ENCODE measurements at regions not wholly inside any gene's neighbourhood (a gene's known extent, or its start where the extent isn't known, plus 50 kb on each side); places are given as distances from the start of the nearest gene placed in this dataset.

DNA sequence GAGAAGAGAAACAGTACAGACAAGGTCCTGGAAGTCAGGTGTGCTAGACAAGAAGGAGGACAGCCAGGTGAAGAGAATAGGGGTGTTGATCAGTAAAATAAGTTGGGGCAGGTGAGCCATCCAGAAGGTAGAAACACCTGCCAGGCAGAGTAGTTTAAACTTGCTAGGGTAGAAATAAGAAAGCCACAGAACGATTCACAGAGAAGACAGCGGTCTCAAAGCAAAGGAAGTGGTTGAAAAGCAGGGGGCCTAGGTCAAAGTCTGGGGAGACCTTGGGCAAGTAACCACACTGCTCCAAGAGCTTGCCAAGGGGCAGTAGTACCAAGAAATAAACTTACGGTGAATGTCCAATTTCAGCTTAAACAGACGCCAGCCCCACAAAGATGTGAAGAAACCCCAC lies 116.6 kb upstream of the PROX1 start:
- TF ChIP-seq EZH2phosphoT487 (IDR thresholded peaks at IDR 0.05; ENCODE audit: borderline replicate concordance, low read depth, low read length) (no peak), CTCF (conservative IDR thresholded peaks at IDR 0.05; ENCODE audit: low read length) (no peak)
- no peaks in the 10 kb centered on the region for H3K79me2 ChIP-seq (ENCODE audit: insufficient read depth, low read depth, low read length)
- ChIA-PET POLR2A (interaction anchor here (0.6 kb wide), 1 partner anchor 216 kb away, joined by 3 read pairs; no protein-coding TSS in a partner anchor), CTCF (ENCODE audit: unreplicated experiment) (no interaction called here)
- H2AFZ ChIP-seq (ENCODE audit: low read length), result no peak overlapping the region
- H3K4me3 ChIP-seq (ENCODE audit: low read depth, low read length, poor library complexity, severe bottlenecking), result no peak overlapping the region
- H3K27ac ChIP-seq (ENCODE audit: low read depth, low read length, poor library complexity, severe bottlenecking), result no peak overlapping the region
- H3K9me2 ChIP-seq (ENCODE audit: insufficient read depth, low read length), result no peaks in the 10 kb centered on the region
- no peaks in the 10 kb centered on the region for H3K9me3 ChIP-seq (ENCODE audit: low read length)
- no peaks in the 10 kb centered on the region for H4K20me1 ChIP-seq (ENCODE audit: insufficient read depth, low read length)
- H3K36me3 ChIP-seq (ENCODE audit: insufficient read depth, low read length), result no peaks in the 10 kb centered on the region
- no TSS peak for BruUV-seq (replicated peaks)
- H3K4me1 ChIP-seq (ENCODE audit: insufficient read depth, low read length, poor library complexity, severe bottlenecking), result no peaks in the 10 kb centered on the region
- no peak overlapping the region for H3K4me2 ChIP-seq (ENCODE audit: low read length)
- intact Hi-C loops (cut with micrococcal nuclease; ENCODE audit: unreplicated experiment), result no loop called here
- no peak for DNase-seq (ENCODE audit: low spot score)

DNA sequence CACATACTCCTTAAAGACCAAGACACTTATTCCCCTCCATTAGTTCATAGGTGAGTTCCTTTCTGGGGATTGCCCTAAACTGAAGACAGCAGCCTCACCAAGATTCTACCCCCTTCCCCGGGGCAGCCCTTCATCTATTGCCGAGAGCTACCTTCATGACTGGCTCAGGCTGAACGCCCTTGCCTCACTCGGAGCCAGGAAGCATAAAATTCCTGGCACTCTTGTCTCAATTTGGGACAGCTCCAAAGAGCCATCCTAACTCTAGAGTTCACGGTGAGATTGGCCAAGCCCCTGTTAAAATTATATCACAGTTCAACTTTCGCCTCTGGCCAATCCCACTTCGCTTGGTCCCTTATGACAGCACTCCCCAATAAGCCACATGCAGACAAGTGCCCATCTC lies 113.0 kb upstream of the PROX1 start:
- Histone ChIP-seq H3K9me3 (ENCODE audit: low read length) (no peaks in the 10 kb centered on the region), H4K20me1 (ENCODE audit: insufficient read depth, low read length) (no peaks in the 10 kb centered on the region), H3K4me3 (ENCODE audit: low read depth, low read length, poor library complexity, severe bottlenecking) (no peak overlapping the region), H3K36me3 (ENCODE audit: insufficient read depth, low read length) (no peaks in the 10 kb centered on the region), H3K4me2 (ENCODE audit: low read length) (no peak overlapping the region), H3K79me2 (ENCODE audit: insufficient read depth, low read depth, low read length) (no peaks in the 10 kb centered on the region), H3K9me2 (ENCODE audit: insufficient read depth, low read length) (no peaks in the 10 kb centered on the region), H3K4me1 (ENCODE audit: insufficient read depth, low read length, poor library complexity, severe bottlenecking) (no peaks in the 10 kb centered on the region), H3K27ac (ENCODE audit: low read depth, low read length, poor library complexity, severe bottlenecking) (no peak overlapping the region), H2AFZ (ENCODE audit: low read length) (no peak overlapping the region)
- TF ChIP-seq CTCF (conservative IDR thresholded peaks at IDR 0.05; ENCODE audit: low read length) (no peak), EZH2phosphoT487 (IDR thresholded peaks at IDR 0.05; ENCODE audit: borderline replicate concordance, low read depth, low read length) (no peak)
- POLR2A ChIA-PET, result no interaction called here
- intact Hi-C loops (cut with micrococcal nuclease; ENCODE audit: unreplicated experiment), result no loop called here
- BruUV-seq (replicated peaks), result no TSS peak
- DNase-seq (ENCODE audit: low spot score), result no peak
- CTCF ChIA-PET (ENCODE audit: unreplicated experiment), result interaction anchor here (0.5 kb wide), 1 partner anchor 29 kb away, joined by 6 read pairs; no protein-coding TSS in a partner anchor

- CTCF ChIA-PET (ENCODE audit: unreplicated experiment), result no interaction called here
- H3K36me3 ChIP-seq (ENCODE audit: insufficient read depth, low read length), result no peaks in the 10 kb centered on the region
- DNase-seq (ENCODE audit: low spot score), result no peak
- no peak overlapping the region for H2AFZ ChIP-seq (ENCODE audit: low read length)
- H3K4me1 ChIP-seq (ENCODE audit: insufficient read depth, low read length, poor library complexity, severe bottlenecking), result no peaks in the 10 kb centered on the region
- TF ChIP-seq EZH2phosphoT487 (IDR thresholded peaks at IDR 0.05; ENCODE audit: borderline replicate concordance, low read depth, low read length), result no peak
- no peak for TF ChIP-seq CTCF (conservative IDR thresholded peaks at IDR 0.05; ENCODE audit: low read length)
- POLR2A ChIA-PET, result interaction anchor here (0.6 kb wide), 1 partner anchor 271 kb away, joined by 7 read pairs; no protein-coding TSS in a partner anchor
- no peak overlapping the region for H3K27ac ChIP-seq (ENCODE audit: low read depth, low read length, poor library complexity, severe bottlenecking)
- no peak overlapping the region for H3K4me2 ChIP-seq (ENCODE audit: low read length)
- H3K9me2 ChIP-seq (ENCODE audit: insufficient read depth, low read length), result no peaks in the 10 kb centered on the region
- H3K9me3 ChIP-seq (ENCODE audit: low read length), result no peaks in the 10 kb centered on the region
- no TSS peak for BruUV-seq (replicated peaks)
- no peak overlapping the region for H3K4me3 ChIP-seq (ENCODE audit: low read depth, low read length, poor library complexity, severe bottlenecking)
- no peaks in the 10 kb centered on the region for H4K20me1 ChIP-seq (ENCODE audit: insufficient read depth, low read length)
- H3K79me2 ChIP-seq (ENCODE audit: insufficient read depth, low read depth, low read length), result no peaks in the 10 kb centered on the region
- intact Hi-C loops (cut with micrococcal nuclease; ENCODE audit: unreplicated experiment), result no loop called here
Measured at GRCh38 chr1:213876531-213876930, 111.2 kb upstream of the PROX1 start.
